ENCODE measurements at regions not wholly inside any gene's neighbourhood (a gene's known extent, or its start where the extent isn't known, plus 50 kb on each side); places are given as distances from the start of the nearest gene placed in this dataset.

- H3K4ac ChIP-seq (replicated peaks; ENCODE audit: insufficient read length, low read depth, low read length): no peak overlapping the region
These were observed 128.9 kb downstream of the ZFP64 start for GRCh38 chr20:52062452-52063209.

More at GRCh38 chr20:52062452-52063209, 128.9 kb downstream of the ZFP64 start:
- Histone ChIP-seq H3K56ac (replicated peaks; ENCODE audit: insufficient read length, low read depth, low read length) (no peak overlapping the region), H2AK5ac (ENCODE audit: low read depth, low read length) (no peak overlapping the region), H3K4me1 (replicated peaks in 1 of 4; ENCODE audit: control insufficient read depth in 3 of 4, insufficient read depth in 4 of 4, low read length in 3 of 4) (peaks cover 0 to 3% (median under 1%) of the 10 kb centered on the region in 4 experiments; a peak in 2 of 7 replicates), H3K27ac (ENCODE audit: low read depth, low read length) (no peak overlapping the region), H3K14ac (ENCODE audit: insufficient read length) (no peak overlapping the region), H2BK20ac (ENCODE audit: low read length) (0 out of 2 replicates have a peak overlapping the region, but pooled peaks have one; percentile 43), H3K23me2 (ENCODE audit: low read depth, low read length) (no peaks in the 10 kb centered on the region), H3K4me3 (ENCODE audit: extremely low read depth in 1 of 4, insufficient read depth in 2 of 4, low read depth in 3 of 4, low read length in 4 of 4) (no peak overlapping the region), H3K79me1 (ENCODE audit: low read depth, low read length) (no peaks in the 10 kb centered on the region), H3K9me3 (ENCODE audit: insufficient read depth in 2 of 2, low read depth in 1 of 2, low read length in 1 of 2) (no peaks in the 10 kb centered on the region), H4K5ac (ENCODE audit: insufficient read length, low read depth, low read length) (no peak overlapping the region), H3K4me2 (ENCODE audit: insufficient read depth in 1 of 2, low read depth in 2 of 2, low read length in 2 of 2) (no peak overlapping the region), H4K8ac (ENCODE audit: extremely low read depth, insufficient read depth, low read length) (no peak overlapping the region), H2BK120ac (replicated peaks; ENCODE audit: low read depth, low read length) (no peak overlapping the region), H3K27me3 (replicated peaks in 1 of 4; ENCODE audit: control insufficient read depth in 3 of 4, extremely low read depth in 1 of 4, insufficient read depth in 3 of 4, low read length in 3 of 4) (no peaks in the 10 kb centered on the region), H2BK15ac (ENCODE audit: low read length) (peak overlapping the region; percentile 40; the same call in 1 of the 2 replicates), H4K91ac (replicated peaks; ENCODE audit: insufficient read length, low read length) (no peak overlapping the region), H3K23ac (ENCODE audit: insufficient read length) (no peak overlapping the region), H2BK12ac (ENCODE audit: low read depth, low read length) (peak overlapping the region; percentile 72; the same call in 1 of the 2 replicates), H3K36me3 (ENCODE audit: control insufficient read depth in 2 of 4, insufficient read depth in 4 of 4, low read length in 3 of 4) (no peaks in the 10 kb centered on the region), H4K20me1 (replicated peaks in 1 of 2; ENCODE audit: control insufficient read depth in 1 of 2, insufficient read depth in 2 of 2, low read length in 2 of 2) (no peaks in the 10 kb centered on the region), H2BK5ac (ENCODE audit: low read depth, low read length) (0 out of 2 replicates have a peak overlapping the region, but pooled peaks have one; percentile 49), H3K9ac (replicated peaks in 1 of 4; ENCODE audit: extremely low read depth in 1 of 4, low read depth in 3 of 4, low read length in 3 of 4) (no peak overlapping the region), H3K79me2 (ENCODE audit: control insufficient read depth in 1 of 2, insufficient read depth in 2 of 2, low read length in 2 of 2) (no peaks in the 10 kb centered on the region), H2AFZ (ENCODE audit: low read length) (no peak overlapping the region), H3K18ac (ENCODE audit: extremely low read depth, low read length) (no peak overlapping the region)
- DNase-seq (ENCODE audit: low read depth in 1 of 2, low spot score in 2 of 2) (no peak), FAIRE-seq (no peak)
- TF ChIP-seq EP300 (IDR thresholded peaks at IDR 0.05; ENCODE audit: borderline replicate concordance in 1 of 2, low read depth in 2 of 2, low read length in 2 of 2) (no peak), CREB1 (IDR thresholded peaks at IDR 0.05) (no peak), SRF (IDR thresholded peaks at IDR 0.05; ENCODE audit: low read depth, low read length) (no peak), RNF2 (IDR thresholded peaks at IDR 0.05; ENCODE audit: borderline replicate concordance, low read depth, low read length, missing control alignments, poor library complexity, severe bottlenecking) (no peak), KDM5A (IDR thresholded peaks at IDR 0.05; ENCODE audit: low read length) (no peak), GABPA (IDR thresholded peaks at IDR 0.05; ENCODE audit: borderline replicate concordance, insufficient read depth, low read length) (no peak), YY1 (IDR thresholded peaks at IDR 0.05; ENCODE audit: low read depth, low read length) (no peak), TAF1 (IDR thresholded peaks at IDR 0.05; ENCODE audit: low read depth, low read length) (no peak), EZH2 (IDR thresholded peaks at IDR 0.05; ENCODE audit: low read depth, low read length, severe bottlenecking) (no peak), CTBP2 (IDR thresholded peaks at IDR 0.05; ENCODE audit: borderline replicate concordance, insufficient read depth, insufficient read length, low read length) (no peak)
- TF ChIP-seq, protein P1, sequence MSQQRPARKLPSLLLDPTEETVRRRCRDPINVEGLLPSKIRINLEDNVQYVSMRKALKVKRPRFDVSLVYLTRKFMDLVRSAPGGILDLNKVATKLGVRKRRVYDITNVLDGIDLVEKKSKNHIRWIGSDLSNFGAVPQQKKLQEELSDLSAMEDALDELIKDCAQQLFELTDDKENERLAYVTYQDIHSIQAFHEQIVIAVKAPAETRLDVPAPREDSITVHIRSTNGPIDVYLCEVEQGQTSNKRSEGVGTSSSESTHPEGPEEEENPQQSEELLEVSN (IDR thresholded peaks at IDR 0.05): no peak
- ChIA-PET CTCF (ENCODE audit: partially characterized antibody) (interaction anchor here (0.6 to 5.3 kb wide), 9 partner anchors 19 to 1233 kb away, joined by 3 to 35 read pairs (median 5); no protein-coding TSS in a partner anchor), POLR2A (ENCODE audit: partially characterized antibody) (interaction anchor here (1.2 to 1.7 kb wide), 2 partner anchors 21 to 42 kb away, joined by 3 read pairs; no protein-coding TSS in a partner anchor)
- 89% methylated on average over 5 of the region's 5 CpGs; no CpG with 5 or more reads in 1 of the 2 experiments for WGBS, 2 experiments (ENCODE audit: extremely low coverage in 1 of 2, insufficient coverage in 1 of 2, insufficient read length in 1 of 2, insufficient replicate concordance in 2 of 2, low coverage in 1 of 2, low lambda C conversion rate in 2 of 2, missing lambda C conversion rate in 1 of 2)

Measured in H1 (cell line).